Caco-2 (cell line): ENCODE measurements at regions not wholly inside any gene's neighbourhood (a gene's known extent, or its start where the extent isn't known, plus 50 kb on each side); places are given as distances from the start of the nearest gene placed in this dataset.

Source experiments
- BruUV-seq: library from RNA; stranded (reverse); fragments of 400-500 nt; replicated peaks from 2 replicates; lab custom pipeline; 2021; lab: Mats Ljungman, UMichigan
- CTCF ChIA-PET: fragments of 300-600 bp; sonication (Branson Sonifier 250); formaldehyde crosslinking; loops from one replicate; lab custom pipeline; 2022; ENCODE audit warnings: antibody characterized with exemption; lab: Charles Lee
- POLR2A ChIA-PET: fragments of 300-600 bp; sonication (Branson Sonifier 250); formaldehyde crosslinking; loops from one replicate; lab custom pipeline; 2022; ENCODE audit warnings: antibody characterized with exemption; lab: Charles Lee
- DNase-seq, 2 experiments: peaks; one replicate each; pipeline versions ENCODE4 v3.0.0 to v3.0.0-alpha.2; 2020 to 2022
- H3K27me3 ChIP-seq: replicated peaks from 2 replicates; pipeline ENCODE4 v1.6.0; 2011; ENCODE audit warnings: low read length; ENCODE audit not compliant: control insufficient read depth, insufficient read depth
- H3K36me3 ChIP-seq: 2 replicates; pipeline ENCODE4 v1.5.1; 2011; ENCODE audit warnings: low read length; ENCODE audit not compliant: control insufficient read depth, insufficient read depth
- H3K4me1 ChIP-seq: fragments of 250-450 bp; sonication (Bioruptor Pico); 2 replicates; pipeline ENCODE4 v1.5.1; 2020; ENCODE audit warnings: mild to moderate bottlenecking
- H3K4me3 ChIP-seq: 2 replicates; pipeline ENCODE4 v1.5.1; 2011; ENCODE audit warnings: low read depth, mild to moderate bottlenecking, control low read depth, low read length
- H3K9me3 ChIP-seq: fragments of 250-450 bp; sonication (Bioruptor Pico); 2 replicates; pipeline ENCODE4 v1.5.1; 2020; ENCODE audit warnings: mild to moderate bottlenecking, moderate library complexity
- H3K27ac Mint-ChIP-seq: one replicate; pipeline ENCODE4 v1.8.0; 2022; ENCODE audit warnings: mixed read lengths; ENCODE audit not compliant: unreplicated experiment
- H3K27me3 Mint-ChIP-seq: one replicate; pipeline ENCODE4 v1.8.0; 2022; ENCODE audit warnings: mixed read lengths; ENCODE audit not compliant: insufficient read depth, unreplicated experiment
- H3K36me3 Mint-ChIP-seq: one replicate; pipeline ENCODE4 v1.8.0; 2022; ENCODE audit warnings: mild to moderate bottlenecking, mixed read lengths; ENCODE audit not compliant: insufficient read depth, unreplicated experiment
- H3K4me1 Mint-ChIP-seq: one replicate; pipeline ENCODE4 v1.8.0; 2022; ENCODE audit warnings: low read depth, mixed read lengths; ENCODE audit not compliant: unreplicated experiment
- H3K4me3 Mint-ChIP-seq: one replicate; pipeline ENCODE4 v1.8.0; 2022; ENCODE audit warnings: mild to moderate bottlenecking, moderate library complexity, mixed read lengths; ENCODE audit not compliant: unreplicated experiment
- H3K9me3 Mint-ChIP-seq: one replicate; pipeline ENCODE4 v1.8.0; 2022; ENCODE audit warnings: mixed read lengths; ENCODE audit not compliant: unreplicated experiment
- CTCF ChIP-seq, 2 experiments: fragments of 200-600 bp in 1 of 2; IDR thresholded peaks; 1 replicate in 1 of 2; 2 replicates in 1 of 2; pipeline versions ENCODE4 v1.5.1 to v1.8.0; 2011 to 2022; ENCODE audit warnings: antibody characterized with exemption in 1 of 2, control low read depth in 1 of 2, inconsistent platforms in 1 of 2, low read depth in 1 of 2, low read length in 1 of 2, mild to moderate bottlenecking in 1 of 2, moderate library complexity in 1 of 2; ENCODE audit not compliant: insufficient read depth in 1 of 2, severe bottlenecking in 1 of 2, unreplicated experiment in 1 of 2
- intact Hi-C: fragments of 100-400 bp; cut with micrococcal nuclease; formaldehyde crosslinking; loops from one replicate; pipeline ENCODE4 v1.10.0; 2022; ENCODE audit not compliant: unreplicated experiment

- ChIA-PET CTCF (no interaction called here), POLR2A (no interaction called here)
- BruUV-seq = no TSS peak
- Mint-ChIP-seq H3K4me1 (no peaks in the 10 kb centered on the region), H3K36me3 (no peaks in the 10 kb centered on the region), H3K4me3 (no peak overlapping the region), H3K27ac (no peak overlapping the region), H3K27me3 (peaks cover 8% of the 10 kb centered on the region), H3K9me3 (no peaks in the 10 kb centered on the region)
- Histone ChIP-seq H3K4me3 (no peak overlapping the region), H3K36me3 (no peaks in the 10 kb centered on the region), H3K27me3 (no peaks in the 10 kb centered on the region), H3K4me1 (no peaks in the 10 kb centered on the region), H3K9me3 (no peaks in the 10 kb centered on the region)
- DNase-seq = no peak
- TF ChIP-seq CTCF (IDR thresholded peaks at IDR 0.05; ENCODE audit: insufficient read depth in 1 of 2, low read depth in 1 of 2, low read length in 1 of 2, severe bottlenecking in 1 of 2, unreplicated experiment in 1 of 2) = no peak
- intact Hi-C loops = no loop called here
Observed at GRCh38 chr13:74845806-74846205, 636.2 kb downstream of the TBC1D4 start.

- H3K9me3 ChIP-seq = no peaks in the 10 kb centered on the region
- ChIA-PET CTCF (no interaction called here), POLR2A (no interaction called here)
- H3K36me3 ChIP-seq = no peaks in the 10 kb centered on the region
- intact Hi-C loops = no loop called here
- no peaks in the 10 kb centered on the region for H3K9me3 Mint-ChIP-seq
- no peaks in the 10 kb centered on the region for H3K4me1 Mint-ChIP-seq
- H3K27ac Mint-ChIP-seq = no peak overlapping the region
- no peak for DNase-seq
- no TSS peak for BruUV-seq
- H3K27me3 ChIP-seq = no peaks in the 10 kb centered on the region
- no peak overlapping the region for H3K4me3 Mint-ChIP-seq
- H3K4me1 ChIP-seq = no peaks in the 10 kb centered on the region
- no peaks in the 10 kb centered on the region for H3K36me3 Mint-ChIP-seq
- H3K27me3 Mint-ChIP-seq = peaks cover 9% of the 10 kb centered on the region
- H3K4me3 ChIP-seq = no peak overlapping the region
- TF ChIP-seq CTCF (IDR thresholded peaks at IDR 0.05; ENCODE audit: insufficient read depth in 1 of 2, low read depth in 1 of 2, low read length in 1 of 2, severe bottlenecking in 1 of 2, unreplicated experiment in 1 of 2) = no peak
Observed at GRCh38 chr13:74841651-74842050, 640.3 kb downstream of the TBC1D4 start.

GRCh38 chr13:74841123-74841522 lies 640.8 kb downstream of the TBC1D4 start:
- Histone ChIP-seq H3K4me1 (no peaks in the 10 kb centered on the region), H3K9me3 (no peaks in the 10 kb centered on the region), H3K4me3 (no peak overlapping the region), H3K27me3 (no peaks in the 10 kb centered on the region), H3K36me3 (no peaks in the 10 kb centered on the region)
- no peak for DNase-seq
- intact Hi-C loops = no loop called here
- CTCF ChIA-PET = no interaction called here
- Mint-ChIP-seq H3K27me3 (peaks cover 9% of the 10 kb centered on the region), H3K4me1 (no peaks in the 10 kb centered on the region), H3K36me3 (no peaks in the 10 kb centered on the region), H3K27ac (no peak overlapping the region), H3K9me3 (no peaks in the 10 kb centered on the region), H3K4me3 (no peak overlapping the region)
- BruUV-seq = no TSS peak
- POLR2A ChIA-PET = no interaction called here
- TF ChIP-seq CTCF (IDR thresholded peaks at IDR 0.05; ENCODE audit: insufficient read depth in 1 of 2, low read depth in 1 of 2, low read length in 1 of 2, severe bottlenecking in 1 of 2, unreplicated experiment in 1 of 2) = no peak
